ENCODE measurements at regions not wholly inside any gene's neighbourhood (a gene's known extent, or its start where the extent isn't known, plus 50 kb on each side); places are given as distances from the start of the nearest gene placed in this dataset.

DNA sequence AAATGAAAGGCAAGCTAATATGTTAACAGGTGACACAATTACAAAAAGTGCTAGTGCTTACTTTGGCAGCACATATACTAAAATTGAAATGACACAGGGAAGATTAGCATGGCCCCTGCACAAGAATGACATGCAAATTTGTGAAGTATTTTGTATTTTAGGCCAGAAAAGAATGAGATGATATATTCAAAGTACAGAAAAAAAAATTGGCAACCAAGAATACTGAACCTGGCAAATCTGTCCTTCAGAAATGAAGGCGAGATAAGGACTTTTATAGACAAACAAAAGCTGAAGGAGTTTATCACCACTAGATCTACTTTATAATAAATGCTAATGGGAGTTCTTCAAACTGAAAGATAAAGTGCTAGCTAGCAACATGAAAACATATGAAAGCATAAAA, 350.0 kb upstream of the POU3F1 start:
- DNase-seq (ENCODE audit: extremely low read depth in 1 of 4, low spot score in 3 of 4) = no peak
- H2AFZ ChIP-seq (ENCODE audit: low read depth, low read length) = no peak overlapping the region
- no peak overlapping the region for H3K9ac ChIP-seq (ENCODE audit: insufficient read depth in 1 of 2, low read depth in 2 of 2, low read length in 2 of 2)
- no peaks in the 10 kb centered on the region for H3K9me3 ChIP-seq (replicated peaks; ENCODE audit: control insufficient read depth, insufficient read depth, low read depth, low read length)
- WGBS (ENCODE audit: insufficient coverage, low coverage, missing lambda C conversion rate) = 14% methylated on average over 1 of the region's 1 CpG
- no peaks in the 10 kb centered on the region for H3K36me3 ChIP-seq (ENCODE audit: control insufficient read depth, insufficient read depth, low read length)
- no peaks in the 10 kb centered on the region for H3K27me3 ChIP-seq (ENCODE audit: control insufficient read depth in 2 of 2, insufficient read depth in 2 of 2, low read length in 2 of 2)
- no peak overlapping the region for H3K4me3 ChIP-seq
- H4K20me1 ChIP-seq (replicated peaks; ENCODE audit: control insufficient read depth, insufficient read depth, low read length) = no peaks in the 10 kb centered on the region
- H3K4me2 ChIP-seq (ENCODE audit: insufficient read depth, low read length) = no peak overlapping the region
- no peak overlapping the region for H3K27ac ChIP-seq (ENCODE audit: extremely low read depth, low read depth, low read length)
- ChIA-PET CTCF (ENCODE audit: low intra/inter-chr PET ratio) (no interaction called here), POLR2A (interaction anchor here (0.7 kb wide), 1 partner anchor 174 kb away, joined by 3 read pairs; no protein-coding TSS in a partner anchor)
- BruUV-seq (replicated peaks) = no TSS peak
- FAIRE-seq = no peak
- no peaks in the 10 kb centered on the region for H3K79me2 ChIP-seq (ENCODE audit: control insufficient read depth, insufficient read depth, low read length)
- no peak for ATAC-seq
- H3K4me1 ChIP-seq (replicated peaks in 1 of 2; ENCODE audit: control insufficient read depth in 2 of 2, insufficient read depth in 2 of 2, low read length in 2 of 2) = no peaks in the 10 kb centered on the region
- in situ Hi-C loops (cut with MboI) (no loop called here), intact Hi-C loops (cut with micrococcal nuclease) (no loop called here)
- no peaks in the 10 kb centered on the region for H3K9me1 ChIP-seq (ENCODE audit: control insufficient read depth, insufficient read depth, low read length)
- TF ChIP-seq CHD1 (IDR thresholded peaks at IDR 0.05; ENCODE audit: low read length) = no peak
- no peak for TF ChIP-seq CBFB (CRISPR knock-in tag; IDR thresholded peaks at IDR 0.05)
- TF ChIP-seq ZBTB7A (IDR thresholded peaks at IDR 0.05; ENCODE audit: borderline replicate concordance, control insufficient read depth, low read depth, low read length) = no peak
- TF ChIP-seq TAF15 (IDR thresholded peaks at IDR 0.05; ENCODE audit: low read depth, low read length) = no peak
- TF ChIP-seq NFIX (CRISPR knock-in tag; IDR thresholded peaks at IDR 0.05; ENCODE audit: low read depth) = no peak
- TF ChIP-seq SMARCA4 (IDR thresholded peaks at IDR 0.05) = no peak
- TF ChIP-seq ZNF140 (CRISPR knock-in tag; IDR thresholded peaks at IDR 0.05) = no peak
- TF ChIP-seq CBX5 (IDR thresholded peaks at IDR 0.05; ENCODE audit: borderline replicate concordance, low read depth) = no peak
- TF ChIP-seq, protein P1, sequence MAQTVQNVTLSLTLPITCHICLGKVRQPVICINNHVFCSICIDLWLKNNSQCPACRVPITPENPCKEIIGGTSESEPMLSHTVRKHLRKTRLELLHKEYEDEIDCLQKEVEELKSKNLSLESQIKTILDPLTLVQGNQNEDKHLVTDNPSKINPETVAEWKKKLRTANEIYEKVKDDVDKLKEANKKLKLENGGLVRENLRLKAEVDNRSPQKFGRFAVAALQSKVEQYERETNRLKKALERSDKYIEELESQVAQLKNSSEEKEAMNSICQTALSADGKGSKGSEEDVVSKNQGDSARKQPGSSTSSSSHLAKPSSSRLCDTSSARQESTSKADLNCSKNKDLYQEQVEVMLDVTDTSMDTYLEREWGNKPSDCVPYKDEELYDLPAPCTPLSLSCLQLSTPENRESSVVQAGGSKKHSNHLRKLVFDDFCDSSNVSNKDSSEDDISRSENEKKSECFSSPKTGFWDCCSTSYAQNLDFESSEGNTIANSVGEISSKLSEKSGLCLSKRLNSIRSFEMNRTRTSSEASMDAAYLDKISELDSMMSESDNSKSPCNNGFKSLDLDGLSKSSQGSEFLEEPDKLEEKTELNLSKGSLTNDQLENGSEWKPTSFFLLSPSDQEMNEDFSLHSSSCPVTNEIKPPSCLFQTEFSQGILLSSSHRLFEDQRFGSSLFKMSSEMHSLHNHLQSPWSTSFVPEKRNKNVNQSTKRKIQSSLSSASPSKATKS (CRISPR knock-in tag; IDR thresholded peaks at IDR 0.05) = no peak
- no peak for TF ChIP-seq ZNF507 (tag; conservative IDR thresholded peaks at IDR 0.05)
- no peak for TF ChIP-seq HDAC3 (IDR thresholded peaks at IDR 0.05; ENCODE audit: borderline replicate concordance, partially characterized antibody)
- no peak for TF ChIP-seq SAFB2 (IDR thresholded peaks at IDR 0.05; ENCODE audit: borderline replicate concordance, low read depth, low read length, severe bottlenecking)
- no peak for TF ChIP-seq RAD21 (CRISPR knock-in tag; conservative IDR thresholded peaks at IDR 0.05 in 1 of 2, IDR thresholded peaks at IDR 0.05 in 1 of 2)

Measured in K562 (cell line).